ENCODE measurements at regions not wholly inside any gene's neighbourhood (a gene's known extent, or its start where the extent isn't known, plus 50 kb on each side); places are given as distances from the start of the nearest gene placed in this dataset.

- Histone ChIP-seq H3K4me1 (no peaks in the 10 kb centered on the region), H3K27me3 (no peaks in the 10 kb centered on the region), H3K79me2 (ENCODE audit: low read depth) (no peaks in the 10 kb centered on the region), H2AFZ (replicated peaks) (no peak overlapping the region), H3K4me3 (no peak overlapping the region), H3K36me3 (no peaks in the 10 kb centered on the region), H3F3A (ENCODE audit: low read depth) (no peaks in the 10 kb centered on the region), H3K4me2 (no peak overlapping the region), H3K9me3 (ENCODE audit: low read depth) (no peaks in the 10 kb centered on the region), H3K27ac (no peak overlapping the region), H4K20me1 (ENCODE audit: low read depth) (no peaks in the 10 kb centered on the region), H3K9ac (no peak overlapping the region)
- no peak for TF ChIP-seq CTCF (IDR thresholded peaks at IDR 0.05)
- no peak for TF ChIP-seq EZH2 (IDR thresholded peaks at IDR 0.05)
- TF ChIP-seq EZH2phosphoT487 (IDR thresholded peaks at IDR 0.05), result no peak
- Mint-ChIP-seq H3K36me3 (no peaks in the 10 kb centered on the region), H3K4me3 (no peak overlapping the region), H3K27ac (no peak overlapping the region), H3K27me3 (ENCODE audit: insufficient read depth, low read depth) (peaks cover 3% of the 10 kb centered on the region), H3K4me1 (peaks cover 9% of the 10 kb centered on the region), H3K9me3 (no peaks in the 10 kb centered on the region)
- no peak for DNase-seq (ENCODE audit: low spot score)
Measured at GRCh38 chr2:12649602-12650400, 66.9 kb upstream of the TRIB2 start.

GRCh38 chr2:12651641-12652040 is 65.1 kb upstream of the TRIB2 start:
- H3K27me3 ChIP-seq, result no peaks in the 10 kb centered on the region
- no peak overlapping the region for H3K9ac ChIP-seq
- Mint-ChIP-seq H3K27me3 (ENCODE audit: insufficient read depth, low read depth) (peaks cover 3% of the 10 kb centered on the region), H3K4me3 (no peak overlapping the region), H3K27ac (no peak overlapping the region), H3K36me3 (no peaks in the 10 kb centered on the region), H3K9me3 (no peaks in the 10 kb centered on the region), H3K4me1 (peaks cover 13% of the 10 kb centered on the region)
- no peaks in the 10 kb centered on the region for H3K36me3 ChIP-seq
- no peaks in the 10 kb centered on the region for H4K20me1 ChIP-seq (ENCODE audit: low read depth)
- H3K9me3 ChIP-seq (ENCODE audit: low read depth), result no peaks in the 10 kb centered on the region
- no peaks in the 10 kb centered on the region for H3K4me1 ChIP-seq
- no peak overlapping the region for H3K4me3 ChIP-seq
- H3K27ac ChIP-seq, result no peak overlapping the region
- H3F3A ChIP-seq (ENCODE audit: low read depth), result no peaks in the 10 kb centered on the region
- no peak overlapping the region for H3K4me2 ChIP-seq
- H3K79me2 ChIP-seq (ENCODE audit: low read depth), result no peaks in the 10 kb centered on the region
- no peak for TF ChIP-seq EZH2phosphoT487 (IDR thresholded peaks at IDR 0.05)
- no peak for TF ChIP-seq CTCF (IDR thresholded peaks at IDR 0.05)
- no peak for TF ChIP-seq EZH2 (IDR thresholded peaks at IDR 0.05)
- no peak overlapping the region for H2AFZ ChIP-seq (replicated peaks)
- no peak for DNase-seq (ENCODE audit: low spot score)

GRCh38 chr2:12652723-12653122 is 64.0 kb upstream of the TRIB2 start:
- Histone ChIP-seq H3K79me2 (ENCODE audit: low read depth) (no peaks in the 10 kb centered on the region), H3K27ac (no peak overlapping the region), H3K4me2 (no peak overlapping the region), H3K4me3 (no peak overlapping the region), H4K20me1 (ENCODE audit: low read depth) (no peaks in the 10 kb centered on the region), H3K4me1 (no peaks in the 10 kb centered on the region), H3K9ac (no peak overlapping the region), H3K9me3 (ENCODE audit: low read depth) (no peaks in the 10 kb centered on the region), H3F3A (ENCODE audit: low read depth) (no peaks in the 10 kb centered on the region), H3K36me3 (no peaks in the 10 kb centered on the region), H3K27me3 (no peaks in the 10 kb centered on the region), H2AFZ (replicated peaks) (no peak overlapping the region)
- H3K4me1 Mint-ChIP-seq, result peaks cover 17% of the 10 kb centered on the region
- peaks cover 6% of the 10 kb centered on the region for H3K27me3 Mint-ChIP-seq (ENCODE audit: insufficient read depth, low read depth)
- TF ChIP-seq CTCF (IDR thresholded peaks at IDR 0.05) (no peak), EZH2phosphoT487 (IDR thresholded peaks at IDR 0.05) (no peak), EZH2 (IDR thresholded peaks at IDR 0.05) (no peak)
- no peaks in the 10 kb centered on the region for H3K36me3 Mint-ChIP-seq
- no peak overlapping the region for H3K4me3 Mint-ChIP-seq
- no peak for DNase-seq (ENCODE audit: low spot score)
- no peaks in the 10 kb centered on the region for H3K9me3 Mint-ChIP-seq
- no peak overlapping the region for H3K27ac Mint-ChIP-seq
